ENCODE measurements at regions not wholly inside any gene's neighbourhood (a gene's known extent, or its start where the extent isn't known, plus 50 kb on each side); places are given as distances from the start of the nearest gene placed in this dataset.
"Not testable (repeated sequence)": the region's sequence is repeated elsewhere in the genome, so short reads cannot be mapped to it uniquely, and the experiment has no call there.

- intact Hi-C loops (cut with micrococcal nuclease); H3K27me3 Mint-ChIP-seq (ENCODE audit: insufficient read depth); H3K4me3 Mint-ChIP-seq; DNase-seq (ENCODE audit: low spot score); H3K4me1 Mint-ChIP-seq (ENCODE audit: low read depth); H3K27ac Mint-ChIP-seq; H3K36me3 Mint-ChIP-seq (ENCODE audit: low read depth): not testable (repeated sequence)
- peaks cover 20% of the 10 kb centered on the region for H3K9me3 Mint-ChIP-seq
Measured at GRCh38 chr13:65490725-65491124, 1739.4 kb downstream of the PCDH9 start.

GRCh38 chr13:65488606-65489005 is 1741.5 kb downstream of the PCDH9 start:
- no peak overlapping the region for H3K4me3 Mint-ChIP-seq
- intact Hi-C loops (cut with micrococcal nuclease): no loop called here
- H3K27me3 Mint-ChIP-seq (ENCODE audit: insufficient read depth): no peaks in the 10 kb centered on the region
- DNase-seq (ENCODE audit: low spot score): no peak
- H3K36me3 Mint-ChIP-seq (ENCODE audit: low read depth): no peaks in the 10 kb centered on the region
- H3K9me3 Mint-ChIP-seq: peaks cover 24% of the 10 kb centered on the region
- H3K27ac Mint-ChIP-seq: no peak overlapping the region
- no peaks in the 10 kb centered on the region for H3K4me1 Mint-ChIP-seq (ENCODE audit: low read depth)

GRCh38 chr13:65479692-65480091 is 1750.4 kb downstream of the PCDH9 start:
- Mint-ChIP-seq H3K9me3 (peaks cover 10% of the 10 kb centered on the region), H3K27me3 (ENCODE audit: insufficient read depth) (no peaks in the 10 kb centered on the region), H3K36me3 (ENCODE audit: low read depth) (no peaks in the 10 kb centered on the region), H3K27ac (no peak overlapping the region), H3K4me3 (no peak overlapping the region), H3K4me1 (ENCODE audit: low read depth) (no peaks in the 10 kb centered on the region)
- intact Hi-C loops (cut with micrococcal nuclease): no loop called here
- DNase-seq (ENCODE audit: low spot score): no peak

GRCh38 chr13:65473196-65473595 is 1756.9 kb downstream of the PCDH9 start:
- Mint-ChIP-seq H3K4me3 (no peak overlapping the region), H3K36me3 (ENCODE audit: low read depth) (no peaks in the 10 kb centered on the region), H3K27me3 (ENCODE audit: insufficient read depth) (no peaks in the 10 kb centered on the region), H3K4me1 (ENCODE audit: low read depth) (no peaks in the 10 kb centered on the region), H3K27ac (no peak overlapping the region), H3K9me3 (peaks cover 16% of the 10 kb centered on the region)
- intact Hi-C loops (cut with micrococcal nuclease): no loop called here
- no peak for DNase-seq (ENCODE audit: low spot score)

- intact Hi-C loops (cut with micrococcal nuclease): no loop called here
- no peaks in the 10 kb centered on the region for H3K27me3 Mint-ChIP-seq (ENCODE audit: insufficient read depth)
- no peaks in the 10 kb centered on the region for H3K4me1 Mint-ChIP-seq (ENCODE audit: low read depth)
- peaks cover 16% of the 10 kb centered on the region for H3K9me3 Mint-ChIP-seq
- H3K27ac Mint-ChIP-seq: no peak overlapping the region
- DNase-seq (ENCODE audit: low spot score): no peak
- H3K36me3 Mint-ChIP-seq (ENCODE audit: low read depth): no peaks in the 10 kb centered on the region
- no peak overlapping the region for H3K4me3 Mint-ChIP-seq
Measured at GRCh38 chr13:65472336-65472735, 1757.8 kb downstream of the PCDH9 start.

GRCh38 chr13:65470781-65471180 is 1759.4 kb downstream of the PCDH9 start:
- intact Hi-C loops (cut with micrococcal nuclease): no loop called here
- Mint-ChIP-seq H3K27ac (no peak overlapping the region), H3K4me1 (ENCODE audit: low read depth) (no peaks in the 10 kb centered on the region), H3K27me3 (ENCODE audit: insufficient read depth) (no peaks in the 10 kb centered on the region), H3K4me3 (no peak overlapping the region), H3K9me3 (peaks cover 20% of the 10 kb centered on the region), H3K36me3 (ENCODE audit: low read depth) (no peaks in the 10 kb centered on the region)
- DNase-seq (ENCODE audit: low spot score): no peak

- peaks cover 19% of the 10 kb centered on the region for H3K9me3 Mint-ChIP-seq
- H3K27me3 Mint-ChIP-seq (ENCODE audit: insufficient read depth): no peaks in the 10 kb centered on the region
- H3K4me3 Mint-ChIP-seq: no peak overlapping the region
- no peaks in the 10 kb centered on the region for H3K4me1 Mint-ChIP-seq (ENCODE audit: low read depth)
- DNase-seq (ENCODE audit: low spot score): no peak
- intact Hi-C loops (cut with micrococcal nuclease): no loop called here
- no peak overlapping the region for H3K27ac Mint-ChIP-seq
- H3K36me3 Mint-ChIP-seq (ENCODE audit: low read depth): no peaks in the 10 kb centered on the region
Measured at GRCh38 chr13:65468628-65469027, 1761.5 kb downstream of the PCDH9 start.

GRCh38 chr13:65461590-65461989 is 1768.5 kb downstream of the PCDH9 start:
- intact Hi-C loops (cut with micrococcal nuclease): no loop called here
- H3K4me3 Mint-ChIP-seq: no peak overlapping the region
- no peak overlapping the region for H3K27ac Mint-ChIP-seq
- no peaks in the 10 kb centered on the region for H3K36me3 Mint-ChIP-seq (ENCODE audit: low read depth)
- H3K27me3 Mint-ChIP-seq (ENCODE audit: insufficient read depth): no peaks in the 10 kb centered on the region
- no peak for DNase-seq (ENCODE audit: low spot score)
- H3K9me3 Mint-ChIP-seq: peaks cover 17% of the 10 kb centered on the region
- no peaks in the 10 kb centered on the region for H3K4me1 Mint-ChIP-seq (ENCODE audit: low read depth)

- Mint-ChIP-seq H3K27ac (no peak overlapping the region), H3K36me3 (ENCODE audit: low read depth) (no peaks in the 10 kb centered on the region), H3K4me1 (ENCODE audit: low read depth) (no peaks in the 10 kb centered on the region), H3K27me3 (ENCODE audit: insufficient read depth) (no peaks in the 10 kb centered on the region), H3K4me3 (no peak overlapping the region), H3K9me3 (peaks cover 8% of the 10 kb centered on the region)
- DNase-seq (ENCODE audit: low spot score): no peak
- intact Hi-C loops (cut with micrococcal nuclease): no loop called here
Measured at GRCh38 chr13:65460136-65460535, 1770.0 kb downstream of the PCDH9 start.

- Mint-ChIP-seq H3K36me3 (ENCODE audit: low read depth) (no peaks in the 10 kb centered on the region), H3K27ac (no peak overlapping the region), H3K27me3 (ENCODE audit: insufficient read depth) (no peaks in the 10 kb centered on the region), H3K4me1 (ENCODE audit: low read depth) (no peaks in the 10 kb centered on the region), H3K4me3 (no peak overlapping the region), H3K9me3 (peaks cover 6% of the 10 kb centered on the region)
- DNase-seq (ENCODE audit: low spot score): no peak
- intact Hi-C loops (cut with micrococcal nuclease): no loop called here
Measured at GRCh38 chr13:65456150-65456912, 1773.8 kb downstream of the PCDH9 start.

GRCh38 chr13:65454403-65454802 is 1775.7 kb downstream of the PCDH9 start:
- Mint-ChIP-seq H3K9me3 (peaks cover 6% of the 10 kb centered on the region), H3K27ac (no peak overlapping the region), H3K36me3 (ENCODE audit: low read depth) (no peaks in the 10 kb centered on the region), H3K4me3 (no peak overlapping the region), H3K4me1 (ENCODE audit: low read depth) (no peaks in the 10 kb centered on the region), H3K27me3 (ENCODE audit: insufficient read depth) (no peaks in the 10 kb centered on the region)
- intact Hi-C loops (cut with micrococcal nuclease): no loop called here
- DNase-seq (ENCODE audit: low spot score): no peak

- Mint-ChIP-seq H3K27me3 (ENCODE audit: insufficient read depth) (no peaks in the 10 kb centered on the region), H3K27ac (no peak overlapping the region)
- intact Hi-C loops (cut with micrococcal nuclease): no loop called here
Measured at GRCh38 chr13:65453982-65454381, 1776.2 kb downstream of the PCDH9 start.

GRCh38 chr13:65445340-65445739 is 1784.8 kb downstream of the PCDH9 start:
- Mint-ChIP-seq H3K9me3 (peaks cover 21% of the 10 kb centered on the region), H3K27ac (no peak overlapping the region), H3K36me3 (ENCODE audit: low read depth) (no peaks in the 10 kb centered on the region), H3K27me3 (ENCODE audit: insufficient read depth) (no peaks in the 10 kb centered on the region), H3K4me3 (no peak overlapping the region), H3K4me1 (ENCODE audit: low read depth) (no peaks in the 10 kb centered on the region)
- intact Hi-C loops (cut with micrococcal nuclease): no loop called here
- no peak for DNase-seq (ENCODE audit: low spot score)

More at GRCh38 chr13:65453982-65454381, 1776.2 kb downstream of the PCDH9 start:
- no peak overlapping the region for H3K4me3 Mint-ChIP-seq
- H3K4me1 Mint-ChIP-seq (ENCODE audit: low read depth): no peaks in the 10 kb centered on the region
- peaks cover 6% of the 10 kb centered on the region for H3K9me3 Mint-ChIP-seq
- DNase-seq (ENCODE audit: low spot score): no peak
- H3K36me3 Mint-ChIP-seq (ENCODE audit: low read depth): no peaks in the 10 kb centered on the region

- H3K36me3 Mint-ChIP-seq (ENCODE audit: low read depth): no peaks in the 10 kb centered on the region
- H3K4me3 Mint-ChIP-seq: no peak overlapping the region
- H3K9me3 Mint-ChIP-seq: peaks cover 20% of the 10 kb centered on the region
- intact Hi-C loops (cut with micrococcal nuclease): no loop called here
- no peaks in the 10 kb centered on the region for H3K4me1 Mint-ChIP-seq (ENCODE audit: low read depth)
- no peaks in the 10 kb centered on the region for H3K27me3 Mint-ChIP-seq (ENCODE audit: insufficient read depth)
- DNase-seq (ENCODE audit: low spot score): no peak
- no peak overlapping the region for H3K27ac Mint-ChIP-seq
Measured at GRCh38 chr13:65435590-65435989, 1794.5 kb downstream of the PCDH9 start.

Measured in activated T-helper 1 cell treated with anti-CD3 and anti-CD28 coated beads, Interleukin-12 subunit alpha, Interleukin-12 subunit beta, Interleukin-2, Interleukin-4 antibody, amounts not matched to agents 30 ng/mL and 10 ng/mL and 1 ng/mL, durations not matched to agents 14 hours and 24 hours and 36 hours (primary cell).